Fibroblast of skin of left biceps (primary cell): ENCODE measurements at regions not wholly inside any gene's neighbourhood (a gene's known extent, or its start where the extent isn't known, plus 50 kb on each side); places are given as distances from the start of the nearest gene placed in this dataset.
A peak's percentile ranks its signal among the peaks of the same experiment; 100 is the strongest.
"Not testable (repeated sequence)": the region's sequence is repeated elsewhere in the genome, so short reads cannot be mapped to it uniquely, and the experiment has no call there.

Experiments
- DNase-seq, 2 experiments: peaks; one replicate each; pipeline ENCODE4 v3.0.0-alpha.2; 2013; ENCODE audit warnings: low read depth in 2 of 2

GRCh38 chr16:75922250-75922649 lies 196.0 kb upstream of the CPHXL start:
- DNase-seq = no peak

GRCh38 chr16:75924397-75924796 lies 198.1 kb upstream of the CPHXL start:
- no peak for DNase-seq

- no peak for DNase-seq
Observed at GRCh38 chr16:75927810-75928209, 201.5 kb upstream of the CPHXL start.

- DNase-seq = peak in 1 of 2 experiments; percentile 13
Observed at GRCh38 chr16:75928295-75928694, 202.0 kb upstream of the CPHXL start.

- DNase-seq = no peak
Observed at GRCh38 chr16:75929046-75929445, 202.8 kb upstream of the CPHXL start.

GRCh38 chr16:75931043-75931442 lies 204.8 kb upstream of the CPHXL start:
- DNase-seq = peak; percentile 98

GRCh38 chr16:75931970-75932369 lies 205.7 kb upstream of the CPHXL start:
- DNase-seq = no peak

GRCh38 chr16:75938818-75939217 lies 212.5 kb upstream of the CPHXL start:
- DNase-seq = no peak

GRCh38 chr16:75942351-75942750 lies 216.1 kb upstream of the CPHXL start:
- DNase-seq = no peak

- no peak for DNase-seq
Observed at GRCh38 chr16:75942936-75943335, 216.6 kb upstream of the CPHXL start.

- DNase-seq = no peak
Observed at GRCh38 chr16:75943705-75944514, 217.6 kb upstream of the CPHXL start.

- DNase-seq = no peak
Observed at GRCh38 chr16:75945916-75946457, 219.7 kb upstream of the CPHXL start.

- no peak for DNase-seq
Observed at GRCh38 chr16:75947626-75948239, 221.4 kb upstream of the CPHXL start.

- DNase-seq = no peak
Observed at GRCh38 chr16:75948441-75948840, 222.2 kb upstream of the CPHXL start.

- DNase-seq = no peak
Observed at GRCh38 chr16:75948886-75949285, 222.6 kb upstream of the CPHXL start.

GRCh38 chr16:75952124-75952523 lies 225.8 kb upstream of the CPHXL start:
- DNase-seq = no peak

GRCh38 chr16:75957870-75958269 lies 231.6 kb upstream of the CPHXL start:
- no peak for DNase-seq

GRCh38 chr16:75965504-75966374 lies 239.4 kb upstream of the CPHXL start:
- no peak for DNase-seq

GRCh38 chr16:75969120-75969519 lies 242.8 kb upstream of the CPHXL start:
- not testable (repeated sequence) for DNase-seq

- no peak for DNase-seq
Observed at GRCh38 chr16:75971334-75971733, 245.0 kb upstream of the CPHXL start.

- no peak for DNase-seq
Observed at GRCh38 chr16:75983296-75983695, 257.0 kb upstream of the CPHXL start.

- no peak for DNase-seq
Observed at GRCh38 chr16:75983741-75984381, 257.6 kb upstream of the CPHXL start.
